GM18499 (cell line): ENCODE measurements at regions not wholly inside any gene's neighbourhood (a gene's known extent, or its start where the extent isn't known, plus 50 kb on each side); places are given as distances from the start of the nearest gene placed in this dataset.
"Not testable (repeated sequence)": the region's sequence is repeated elsewhere in the genome, so short reads cannot be mapped to it uniquely, and the experiment has no call there.

Source experiments
- ATAC-seq: cut with Tn5 transposase; IDR thresholded peaks from one replicate; pipeline ENCODE4 v1.9.1; 2021; ENCODE audit warnings: moderate number of reproducible peaks; ENCODE audit not compliant: insufficient read depth, unreplicated experiment

DNA sequence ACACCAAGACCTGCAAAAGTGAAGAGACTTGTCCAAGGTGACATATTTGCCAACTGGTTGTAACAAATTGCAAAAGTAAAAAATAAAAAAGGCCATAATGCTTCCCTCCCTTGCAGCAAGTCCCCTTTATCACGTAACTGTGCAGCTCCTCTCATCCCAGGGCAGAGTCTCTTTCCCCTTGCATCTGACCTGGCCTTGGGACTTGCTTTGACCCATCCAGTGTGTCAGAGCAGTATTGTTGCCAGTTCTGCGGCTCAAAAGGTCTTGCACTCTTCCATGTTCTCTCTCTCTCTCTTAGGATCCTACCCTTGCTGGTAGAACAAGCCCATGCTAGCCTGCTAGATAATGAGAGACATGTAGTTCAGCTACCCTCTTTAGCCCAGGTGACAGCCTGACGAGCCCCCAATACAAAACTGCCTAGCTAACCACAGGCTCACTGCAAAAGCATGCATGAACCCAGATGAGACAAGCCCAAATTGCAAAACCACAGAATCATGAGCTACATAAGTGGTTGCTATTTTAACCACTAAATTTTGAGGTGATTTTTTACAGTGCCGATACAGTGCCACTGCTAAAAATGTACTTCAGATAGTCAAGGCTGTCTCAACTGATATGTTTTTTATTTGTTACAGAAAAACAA lies 289.5 kb upstream of the PPARGC1A start:
- ATAC-seq, result no peak

DNA sequence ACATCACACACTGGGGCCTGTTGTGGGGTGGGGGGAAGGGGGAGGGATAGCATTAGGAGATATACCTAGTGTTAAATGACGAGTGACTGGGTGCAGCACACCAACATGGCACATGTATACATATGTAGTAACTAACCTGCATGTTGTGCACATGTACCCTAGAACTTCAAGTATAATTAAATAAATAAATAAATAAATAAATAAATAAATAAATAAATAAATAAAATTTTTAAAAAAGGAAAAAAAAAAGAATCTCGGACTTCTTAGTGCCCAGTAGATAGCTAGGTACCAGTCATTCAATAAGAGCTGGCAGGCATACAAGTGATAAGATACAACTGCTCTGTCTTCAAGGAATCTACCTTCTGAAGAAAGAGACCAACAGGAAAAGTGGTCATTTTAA lies 287.6 kb upstream of the PPARGC1A start:
- not testable (repeated sequence) for ATAC-seq

DNA sequence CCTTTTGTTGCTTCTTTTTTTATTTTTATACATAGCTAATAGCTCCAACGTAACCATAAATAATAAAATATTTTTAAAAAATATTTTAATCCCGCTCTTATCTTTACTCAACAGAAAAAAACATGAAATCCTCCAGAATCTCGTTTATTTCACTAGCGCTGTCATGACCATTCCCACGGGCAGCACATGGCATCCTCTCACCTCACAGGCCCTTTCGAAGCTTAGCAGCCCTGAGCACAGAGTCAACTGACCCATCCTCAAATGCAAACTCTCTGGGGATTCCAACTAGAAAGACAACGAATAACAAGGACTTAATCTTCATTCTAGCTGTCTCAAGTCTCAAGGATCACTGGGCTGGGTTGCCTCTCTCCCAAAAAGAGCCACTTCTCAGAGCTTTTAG lies 285.9 kb upstream of the PPARGC1A start:
- ATAC-seq, result no peak

DNA sequence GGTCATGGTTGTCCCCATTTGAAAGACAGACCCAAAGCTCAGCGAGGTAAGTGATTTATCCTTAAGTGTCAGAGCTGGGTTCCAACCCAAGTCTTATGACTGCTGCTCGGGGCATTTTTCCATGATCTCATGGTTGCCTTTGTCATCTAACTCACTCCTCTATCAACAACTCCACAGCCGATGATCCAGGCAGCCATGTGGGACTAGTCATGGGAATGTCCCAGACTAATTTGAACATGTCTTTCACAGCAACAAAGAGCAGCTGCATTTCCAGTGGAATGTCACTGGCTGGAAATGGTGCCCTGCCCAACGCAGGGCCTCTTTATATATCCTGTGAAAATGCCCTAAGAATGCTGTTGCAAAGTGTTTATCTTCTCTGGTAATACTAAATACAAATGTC lies 284.8 kb upstream of the PPARGC1A start:
- no peak for ATAC-seq

DNA sequence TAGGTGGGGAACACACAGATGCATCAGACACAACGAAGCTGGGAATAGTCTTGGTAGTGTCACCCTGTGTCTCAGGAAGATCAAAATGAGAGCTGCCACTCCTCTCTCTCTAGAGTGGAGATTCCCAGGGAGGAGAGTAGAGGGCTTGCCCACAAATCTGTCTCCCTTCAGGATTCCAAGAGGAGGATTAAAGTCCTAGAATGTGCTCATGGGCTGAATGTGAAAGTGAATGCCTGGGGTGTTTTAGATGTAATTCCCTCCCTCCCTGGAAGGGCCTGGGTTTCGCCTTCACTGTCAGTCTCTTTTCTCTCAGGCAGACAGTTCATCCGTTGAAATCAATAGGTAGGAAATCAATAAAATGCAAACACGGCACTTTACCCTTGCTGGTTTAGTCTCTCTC lies 282.6 kb upstream of the PPARGC1A start:
- ATAC-seq, result no peak

DNA sequence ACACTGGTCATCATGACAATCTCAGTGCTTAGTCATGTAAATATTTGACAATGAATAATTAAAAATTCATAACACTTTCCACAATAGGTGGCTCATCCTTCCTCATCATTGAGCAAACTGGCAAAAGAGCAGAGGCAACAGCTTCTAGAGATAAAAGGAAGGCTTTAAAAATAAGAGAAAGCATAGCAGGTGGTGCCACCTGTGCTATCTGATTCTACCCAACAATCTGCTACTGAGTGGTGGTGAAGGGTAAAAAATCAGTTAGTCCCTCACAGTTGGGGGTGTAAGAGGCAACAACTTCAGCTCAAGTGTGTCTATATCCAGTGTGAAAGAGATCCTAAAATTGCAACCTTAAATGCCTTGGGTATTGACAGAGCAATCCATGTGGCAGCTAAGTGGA lies 280.1 kb upstream of the PPARGC1A start:
- no peak for ATAC-seq

DNA sequence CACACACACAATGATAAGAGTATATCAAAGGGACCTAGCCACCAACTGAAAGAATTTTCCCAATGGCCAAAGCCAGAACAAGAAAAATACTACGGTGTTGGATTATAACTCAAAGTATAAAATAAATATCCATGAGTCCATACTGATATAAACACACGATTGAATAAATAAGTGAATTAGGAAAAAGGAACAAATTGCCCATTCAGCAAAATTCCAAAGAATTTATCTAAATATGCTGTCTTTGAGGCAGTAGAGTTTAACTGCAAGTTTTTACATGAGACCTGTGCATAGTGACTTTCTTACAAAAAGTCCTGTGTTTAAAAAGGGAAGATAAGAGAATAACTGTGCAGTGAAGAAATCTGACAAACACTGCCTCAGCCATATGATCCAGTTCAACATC lies 278.8 kb upstream of the PPARGC1A start:
- ATAC-seq, result no peak

DNA sequence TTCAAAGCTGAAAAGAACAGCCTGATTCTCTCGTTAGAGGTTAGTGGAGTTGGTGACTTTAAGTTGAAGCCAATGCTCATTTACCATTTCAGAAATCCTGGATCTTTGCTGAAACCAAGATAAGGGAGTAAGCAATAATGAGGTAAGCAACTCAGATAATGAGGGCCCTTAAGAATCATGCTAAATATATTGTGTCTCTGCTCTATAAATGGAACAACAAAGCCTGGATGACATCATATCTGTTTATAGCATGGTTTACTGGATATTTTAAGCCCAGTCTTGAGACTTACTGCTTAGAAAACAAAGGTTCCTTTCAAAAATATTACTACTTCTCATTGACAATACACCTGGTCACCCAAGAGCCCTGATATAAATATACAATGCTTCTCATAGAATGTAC lies 276.7 kb upstream of the PPARGC1A start:
- ATAC-seq, result no peak

DNA sequence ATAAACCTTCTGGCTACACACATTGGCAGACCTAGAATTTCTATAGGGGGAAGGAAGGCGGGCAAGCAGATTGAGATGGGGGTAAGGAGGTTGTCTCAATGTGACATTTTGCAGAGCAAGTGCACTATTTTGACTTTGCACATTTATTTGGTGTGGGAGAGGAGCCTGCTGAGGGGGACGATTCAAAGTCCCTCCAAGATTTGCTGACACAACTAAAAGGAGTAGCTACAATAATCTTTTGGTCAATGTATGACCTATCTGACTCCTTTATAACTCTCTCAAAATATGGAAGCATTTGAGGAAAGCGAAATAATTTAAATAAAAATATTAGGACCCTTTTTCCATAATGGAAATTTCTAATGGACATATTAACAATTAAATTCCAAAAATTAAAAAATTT lies 274.9 kb upstream of the PPARGC1A start:
- no peak for ATAC-seq

DNA sequence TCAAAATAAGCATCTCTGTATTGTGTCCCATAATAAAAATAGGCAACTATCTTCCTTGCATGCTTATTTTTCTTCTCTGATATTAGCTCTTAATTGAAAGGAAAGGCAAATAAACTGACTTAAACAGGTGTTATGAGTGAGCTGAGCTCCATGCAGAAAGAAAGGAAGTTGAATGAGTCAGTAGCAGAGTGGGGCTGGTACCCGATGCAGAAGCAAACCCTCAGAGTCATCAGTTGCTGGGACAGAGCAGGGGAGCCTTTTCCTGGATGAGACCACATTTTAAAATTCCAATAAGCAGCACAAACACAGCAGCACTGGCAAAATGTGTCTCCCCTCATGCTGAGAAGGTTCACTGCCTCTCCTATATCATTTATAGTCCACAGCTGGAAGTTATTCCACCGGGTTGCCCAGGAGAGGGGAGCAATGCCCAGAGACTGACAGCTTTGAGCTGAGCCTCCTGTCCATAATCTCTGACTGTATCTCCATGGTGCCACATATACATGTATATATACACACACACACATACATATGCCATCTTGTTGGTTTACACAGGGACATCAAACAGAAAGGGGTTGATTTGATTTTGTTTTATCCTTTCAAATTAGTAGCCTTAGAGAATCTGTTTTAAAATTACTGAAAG lies 274.3 kb upstream of the PPARGC1A start:
- ATAC-seq, result no peak

DNA sequence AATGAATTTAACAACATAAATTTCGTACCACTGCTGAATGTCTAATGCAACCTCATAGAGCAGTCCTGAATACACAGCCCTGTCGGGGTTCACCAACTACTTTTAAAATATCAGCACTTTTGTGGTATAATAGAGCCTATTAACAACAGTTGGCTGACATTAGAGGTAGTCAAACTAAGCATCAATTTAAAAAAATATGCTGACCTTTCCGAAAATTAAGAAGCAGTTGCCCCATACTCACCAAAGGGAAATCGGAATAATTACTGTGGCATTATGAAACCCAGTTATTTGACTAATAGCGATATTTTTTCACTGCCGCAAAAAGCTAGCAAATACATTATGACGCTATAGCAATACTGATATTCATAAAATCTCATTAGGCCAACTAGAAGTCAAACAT lies 273.5 kb upstream of the PPARGC1A start:
- no peak for ATAC-seq

DNA sequence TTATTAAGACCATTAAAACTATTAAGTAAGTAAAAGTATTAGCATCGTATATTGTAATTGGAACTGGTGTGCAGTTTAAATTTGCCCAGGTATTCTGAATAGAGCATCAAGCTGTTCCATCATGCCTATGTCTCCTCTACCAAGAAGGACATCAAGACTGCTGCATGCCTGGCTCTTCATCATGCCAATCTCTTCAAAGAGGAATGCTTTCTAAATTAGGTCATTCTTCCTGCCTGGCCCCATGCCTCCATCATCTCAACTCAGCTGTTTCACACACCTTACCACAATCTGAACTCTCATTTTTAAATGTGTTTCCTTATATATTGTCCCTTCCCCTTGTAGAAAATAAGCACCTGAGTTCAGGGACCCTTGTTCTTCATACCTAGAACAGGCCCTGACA lies 270.5 kb upstream of the PPARGC1A start:
- ATAC-seq, result no peak

DNA sequence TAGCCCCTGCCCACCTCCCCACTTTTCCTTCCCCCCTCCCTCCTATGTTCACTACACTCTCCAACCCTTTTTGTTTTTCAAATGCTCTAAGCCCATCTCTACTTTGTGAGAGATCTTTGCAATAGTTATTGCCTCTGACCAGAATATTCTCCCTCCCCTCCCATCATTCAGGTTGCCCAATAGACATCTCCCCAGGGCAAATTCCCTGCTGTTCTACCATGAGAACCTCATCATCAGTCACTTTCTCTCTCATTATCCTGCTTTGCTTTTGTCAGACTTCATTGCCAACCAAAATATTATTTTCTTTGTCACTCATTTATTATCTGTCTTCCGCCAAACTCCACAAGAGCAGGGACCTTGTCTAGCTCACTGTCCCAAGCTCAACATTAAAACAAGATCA lies 268.2 kb upstream of the PPARGC1A start:
- no peak for ATAC-seq

DNA sequence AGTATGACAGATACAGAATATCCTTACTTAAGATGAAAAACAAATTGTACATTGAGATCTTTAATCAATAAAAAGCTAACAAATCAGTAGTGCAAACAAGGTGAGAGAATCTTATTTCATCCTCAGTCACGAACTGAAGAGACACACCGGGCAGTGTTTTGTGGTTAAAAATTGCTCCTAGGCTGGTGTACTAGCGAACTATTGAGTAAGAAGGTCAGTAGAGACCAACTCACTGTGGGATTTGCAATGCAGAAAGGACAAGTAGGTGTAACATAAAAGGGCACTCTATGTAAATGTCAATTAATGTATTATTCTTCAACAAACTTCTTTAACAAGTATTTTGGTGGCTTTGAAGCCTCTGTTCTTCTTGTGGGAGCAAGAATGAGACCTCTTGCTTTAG lies 260.2 kb upstream of the PPARGC1A start:
- ATAC-seq, result no peak

DNA sequence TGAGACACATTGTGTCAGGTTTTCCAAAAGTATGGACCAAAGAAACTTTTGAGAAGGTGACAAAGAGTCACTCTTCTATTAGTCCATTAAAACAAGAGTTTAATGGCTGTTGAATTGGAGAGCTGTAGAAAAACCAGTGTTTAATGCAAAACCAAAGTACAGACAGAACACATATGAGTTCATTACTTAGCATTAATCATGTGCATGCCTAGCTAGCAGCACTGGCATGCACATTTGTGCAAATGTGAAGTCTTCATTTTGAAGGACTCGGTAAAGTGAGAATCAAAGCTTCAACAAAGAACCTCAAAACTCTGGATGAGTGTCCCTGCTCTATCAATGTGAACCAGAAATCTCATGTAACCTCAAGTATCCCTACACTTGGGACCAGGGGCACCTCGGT lies 256.3 kb upstream of the PPARGC1A start:
- ATAC-seq, result no peak

DNA sequence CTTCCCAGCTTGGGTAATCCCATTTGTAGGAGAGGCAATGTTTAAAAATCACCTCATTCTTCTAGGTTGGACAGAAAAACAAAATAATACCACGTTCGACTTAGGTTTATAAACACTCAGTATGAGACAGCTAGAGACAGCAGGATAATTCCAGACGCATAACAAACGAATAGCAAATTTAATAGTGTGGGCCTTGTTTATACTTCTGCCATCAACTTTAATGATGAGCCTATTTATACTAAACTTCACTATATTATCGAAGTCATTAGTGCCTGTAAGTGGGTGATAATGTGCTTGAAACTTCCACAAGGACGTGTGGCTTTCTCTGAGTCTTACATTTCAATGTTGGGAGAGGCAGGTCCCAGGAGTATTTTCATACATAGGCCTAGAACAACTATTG lies 255.7 kb upstream of the PPARGC1A start:
- no peak for ATAC-seq

DNA sequence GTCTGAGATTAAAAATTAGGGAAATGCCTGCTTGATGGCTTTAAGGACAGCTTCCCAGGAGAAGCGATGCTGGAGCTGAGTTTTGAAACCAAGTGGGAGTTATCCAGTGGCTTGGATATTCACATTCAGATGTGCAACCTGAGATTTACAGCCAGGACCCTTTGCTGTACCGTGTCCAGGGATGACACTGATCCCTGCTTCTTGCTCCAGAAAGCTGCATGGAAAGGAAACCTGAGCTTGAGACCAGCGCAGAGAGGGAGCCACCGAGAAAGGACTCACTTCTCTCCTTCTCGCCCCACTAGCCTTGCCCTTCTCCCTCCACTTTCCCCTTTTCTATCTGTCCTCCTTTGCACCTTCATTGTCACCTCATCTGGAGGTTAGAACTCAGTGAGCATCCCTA lies 254.5 kb upstream of the PPARGC1A start:
- ATAC-seq, result no peak

DNA sequence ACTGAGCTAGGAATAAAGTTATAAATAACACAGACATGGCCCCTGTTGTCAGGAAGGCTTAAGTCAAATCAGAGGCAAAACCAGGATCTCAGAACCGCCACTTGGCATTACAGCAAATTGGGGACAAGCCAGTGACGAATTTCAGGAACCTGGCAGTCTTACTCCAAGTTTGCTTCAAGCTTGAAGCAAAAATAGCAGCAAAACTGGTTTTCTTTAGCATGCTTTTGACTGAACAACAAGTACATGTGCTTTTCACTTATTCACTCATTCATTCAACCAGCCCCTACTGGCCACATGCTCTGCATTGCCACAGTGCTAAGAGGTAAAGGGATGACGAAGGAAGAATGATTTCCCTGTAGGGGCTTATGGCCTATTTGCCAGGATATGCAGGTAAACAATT lies 253.9 kb upstream of the PPARGC1A start:
- ATAC-seq, result no peak

DNA sequence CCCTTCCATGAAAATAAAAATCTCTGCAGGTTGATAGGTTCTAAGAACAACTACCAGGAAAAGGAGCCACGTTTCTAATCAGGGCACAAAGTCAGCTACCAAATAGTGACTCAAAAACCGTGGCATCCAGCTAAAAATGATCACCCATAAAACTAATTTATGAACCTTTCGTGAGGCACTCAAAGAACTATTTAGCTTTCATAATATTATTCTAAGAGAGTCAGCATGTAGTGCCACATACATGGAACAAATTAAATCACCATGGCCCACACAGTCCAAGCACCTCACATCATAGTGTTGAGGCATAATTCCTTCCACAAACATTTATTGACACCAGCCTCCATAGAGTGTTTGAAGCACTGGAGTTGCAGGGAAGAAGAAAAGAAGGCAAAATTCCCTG lies 252.0 kb upstream of the PPARGC1A start:
- no peak for ATAC-seq

DNA sequence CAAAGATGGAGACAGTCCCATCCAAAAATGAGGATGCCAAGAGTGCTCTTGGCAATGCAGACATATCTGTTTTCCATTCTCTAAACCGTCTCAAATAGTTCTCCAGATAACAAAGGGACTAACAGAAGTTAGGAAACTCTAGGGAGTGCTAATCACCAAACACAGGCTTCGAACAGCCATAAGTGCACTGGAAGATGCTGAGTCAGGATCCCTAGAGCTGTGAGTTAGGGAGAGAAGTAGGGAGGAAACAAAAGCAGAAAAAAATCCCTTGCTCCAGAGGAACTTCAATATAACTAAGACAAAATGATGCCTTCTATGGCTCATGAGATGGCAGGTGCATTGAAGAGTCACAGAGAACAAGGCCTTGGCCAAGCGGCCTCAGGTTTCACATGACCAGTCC lies 251.0 kb upstream of the PPARGC1A start:
- no peak for ATAC-seq

DNA sequence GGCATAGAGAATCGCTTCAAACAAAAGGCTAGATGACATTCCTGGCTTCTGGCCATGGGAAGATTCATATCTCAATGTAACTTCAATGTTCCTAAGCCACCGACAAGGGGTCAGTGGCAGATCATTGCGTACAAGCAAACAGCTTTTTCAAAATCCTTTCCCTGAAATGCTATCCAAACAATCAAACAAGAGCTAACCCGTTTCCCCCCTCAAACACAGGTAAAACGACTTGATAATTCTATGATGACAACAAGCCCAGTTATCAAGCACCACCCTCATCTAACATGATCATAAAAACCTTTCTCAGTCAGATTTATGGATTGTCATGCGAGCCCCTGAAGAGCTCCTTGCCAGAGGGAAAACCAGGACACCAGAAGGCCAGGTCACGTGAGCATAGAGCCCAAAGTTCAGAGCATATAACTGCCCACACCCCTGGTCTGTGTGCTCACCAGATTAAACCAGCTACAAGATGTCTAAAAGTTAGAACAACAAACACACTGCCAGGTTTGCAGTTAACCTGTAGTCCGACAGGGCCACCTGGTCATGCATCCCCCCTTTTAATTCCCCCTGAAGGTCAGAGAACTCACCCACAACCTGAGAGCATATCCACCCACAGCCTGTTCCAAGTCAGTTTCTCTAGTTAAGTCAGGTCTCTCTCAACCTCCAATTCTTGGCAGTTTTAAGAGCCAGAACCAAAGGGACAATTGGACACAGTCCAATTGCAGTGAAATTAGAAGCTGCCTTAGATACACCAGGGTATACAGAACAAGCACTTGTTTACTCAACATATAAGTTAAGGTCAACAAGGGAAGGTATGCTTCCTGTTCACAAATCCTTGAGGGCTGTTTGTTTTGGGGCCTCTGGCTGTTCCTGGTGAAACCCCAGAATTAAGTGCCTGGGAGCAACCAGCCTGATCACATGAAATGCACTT lies 248.1 kb upstream of the PPARGC1A start:
- ATAC-seq, result no peak
